HG03060 (cell line): ENCODE measurements at regions not wholly inside any gene's neighbourhood (a gene's known extent, or its start where the extent isn't known, plus 50 kb on each side); places are given as distances from the start of the nearest gene placed in this dataset.

Source experiments
- ATAC-seq: cut with Tn5 transposase; IDR thresholded peaks from one replicate; pipeline ENCODE4 v1.9.1; 2021; ENCODE audit warnings: low read depth, moderate number of reproducible peaks; ENCODE audit not compliant: unreplicated experiment

DNA sequence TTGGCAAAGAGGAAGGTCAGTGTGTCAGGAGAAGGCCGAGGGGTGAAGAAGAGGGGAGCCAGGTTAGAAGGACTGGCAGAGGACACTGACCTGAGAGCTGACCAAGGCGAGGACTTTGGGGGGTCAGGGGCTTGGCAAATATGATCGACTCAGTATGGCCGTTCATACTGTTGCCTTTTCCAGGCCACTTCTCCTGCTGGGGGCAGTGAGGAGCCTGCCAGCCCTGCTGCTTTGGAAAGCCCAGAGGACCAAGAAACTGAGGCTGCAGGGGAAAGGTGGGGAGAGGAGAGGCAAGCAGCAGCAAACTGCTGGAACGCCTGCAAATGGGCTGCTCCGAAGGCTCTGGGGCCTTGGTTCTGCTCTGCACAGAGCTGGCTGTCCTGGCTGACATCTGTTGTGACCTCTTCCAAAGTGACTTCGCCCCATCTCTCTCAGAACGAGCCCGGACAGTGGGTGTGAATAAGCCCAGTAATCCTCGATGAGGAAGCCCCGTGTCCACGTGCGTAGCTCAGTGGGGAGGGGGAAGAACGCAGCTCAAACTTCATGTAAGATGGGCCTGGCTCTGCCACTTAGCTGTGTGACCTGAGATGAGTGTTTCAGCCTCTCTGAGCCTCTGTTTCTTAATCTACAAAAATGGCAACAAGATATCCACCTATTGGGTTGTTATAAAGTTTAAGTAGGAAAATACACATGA, 111.3 kb downstream of the SALL1 start:
- no peak for ATAC-seq

- ATAC-seq: no peak
These were observed 115.4 kb downstream of the SALL1 start for GRCh38 chr16:51035711-51036110.

DNA sequence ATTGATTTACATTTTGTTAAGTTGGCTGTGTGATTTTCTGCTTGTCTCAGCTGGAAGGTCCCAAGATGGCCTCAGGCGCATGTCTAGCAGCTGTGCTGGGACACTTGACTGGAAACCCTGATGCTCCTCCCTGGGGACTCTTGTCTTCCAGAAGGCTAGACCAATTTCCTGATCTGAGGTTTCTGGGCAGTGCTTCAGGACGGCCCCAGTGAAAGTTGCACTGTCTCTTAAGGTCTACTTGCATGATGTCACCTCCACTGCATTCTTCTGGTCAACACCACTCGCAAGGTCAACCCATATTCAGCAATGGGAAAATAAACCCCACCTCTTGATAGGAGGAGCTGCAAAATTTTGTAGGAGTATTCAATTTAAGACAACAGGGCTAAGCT, 116.0 kb downstream of the SALL1 start:
- no peak for ATAC-seq

- ATAC-seq: no peak
These were observed 116.5 kb downstream of the SALL1 start for GRCh38 chr16:51034481-51035109.

DNA sequence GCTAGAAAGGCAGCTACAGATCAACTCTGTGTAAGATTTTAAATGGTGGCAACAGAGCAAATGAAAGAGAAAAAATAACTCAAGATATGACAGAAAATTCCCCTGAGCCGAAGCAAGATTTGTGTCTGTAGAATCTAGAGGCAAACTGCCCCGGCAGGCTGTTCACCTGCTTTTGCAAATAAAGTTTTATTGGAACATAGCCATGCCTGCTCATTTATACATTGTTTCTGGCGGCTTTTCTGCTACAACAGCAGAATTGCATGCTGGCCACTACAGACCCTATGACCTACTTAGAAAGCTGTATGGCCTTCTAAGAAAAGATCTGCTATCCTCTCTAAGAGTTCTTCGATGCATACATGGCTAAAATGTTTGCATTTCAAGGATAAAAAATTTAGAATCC, 119.5 kb downstream of the SALL1 start:
- ATAC-seq: no peak

- no peak for ATAC-seq
These were observed 120.6 kb downstream of the SALL1 start for GRCh38 chr16:51030516-51030915.

DNA sequence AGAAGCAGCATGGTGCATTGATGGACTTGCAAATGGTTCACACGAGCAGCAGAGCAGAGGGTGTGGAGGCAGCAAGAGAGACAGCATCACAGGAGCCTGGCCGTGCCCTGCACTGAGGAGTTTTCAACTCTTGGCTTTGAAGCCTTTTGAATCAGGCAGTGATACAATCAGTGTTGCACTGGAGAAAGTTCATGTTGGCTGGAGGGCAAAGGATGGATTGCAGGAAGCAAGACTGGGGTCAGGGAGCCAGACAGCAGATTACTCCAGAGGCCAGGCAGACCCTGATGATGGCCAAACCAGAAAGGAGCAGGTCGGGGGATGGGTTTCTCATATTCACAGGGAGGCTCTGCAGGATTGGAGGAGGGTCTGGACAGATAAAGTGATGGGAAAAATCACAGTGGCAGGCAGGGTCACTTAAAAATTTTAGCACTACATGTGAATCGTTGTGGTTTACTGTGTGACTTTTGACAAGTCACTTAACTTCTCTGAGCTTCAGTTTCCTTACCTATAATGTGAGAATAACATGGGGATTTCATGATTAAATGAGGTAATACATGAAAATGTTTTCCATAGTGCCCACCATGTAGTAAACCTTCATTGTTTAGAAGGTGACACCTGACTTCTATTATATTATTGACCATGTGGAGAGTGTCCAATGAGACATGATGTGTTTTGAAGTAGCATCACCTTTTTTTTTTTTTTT, 125.3 kb downstream of the SALL1 start:
- ATAC-seq: no peak

GRCh38 chr16:51024703-51025102, 126.4 kb downstream of the SALL1 start:
- ATAC-seq: no peak

GRCh38 chr16:51022955-51023354, 128.1 kb downstream of the SALL1 start:
- ATAC-seq: no peak

GRCh38 chr16:51019617-51020016, 131.5 kb downstream of the SALL1 start:
- ATAC-seq: no peak

- no peak for ATAC-seq
These were observed 133.1 kb downstream of the SALL1 start for GRCh38 chr16:51017969-51018368.

- no peak for ATAC-seq
These were observed 138.7 kb downstream of the SALL1 start for GRCh38 chr16:51012396-51012795.

DNA sequence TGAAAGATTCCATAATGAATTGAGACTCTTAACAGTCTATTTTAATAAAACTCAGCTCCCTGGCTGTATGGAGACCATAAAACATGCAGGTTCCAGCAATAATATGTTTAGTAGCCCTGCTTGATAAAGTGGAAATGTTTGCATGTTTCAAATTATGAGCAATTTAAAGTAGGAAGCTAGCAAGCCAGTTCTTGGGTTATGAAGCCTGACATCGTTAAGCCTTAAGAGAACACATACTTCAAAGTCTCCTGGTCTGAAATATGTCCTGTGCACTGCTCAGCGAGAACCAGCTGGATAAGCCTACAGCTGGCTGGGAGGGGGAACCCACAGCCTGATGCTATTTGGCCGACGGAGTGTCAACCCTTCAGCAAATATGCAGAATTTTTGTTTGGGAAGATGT, 140.3 kb downstream of the SALL1 start:
- ATAC-seq: no peak

- no peak for ATAC-seq
These were observed 141.3 kb downstream of the SALL1 start for GRCh38 chr16:51009813-51010212.

DNA sequence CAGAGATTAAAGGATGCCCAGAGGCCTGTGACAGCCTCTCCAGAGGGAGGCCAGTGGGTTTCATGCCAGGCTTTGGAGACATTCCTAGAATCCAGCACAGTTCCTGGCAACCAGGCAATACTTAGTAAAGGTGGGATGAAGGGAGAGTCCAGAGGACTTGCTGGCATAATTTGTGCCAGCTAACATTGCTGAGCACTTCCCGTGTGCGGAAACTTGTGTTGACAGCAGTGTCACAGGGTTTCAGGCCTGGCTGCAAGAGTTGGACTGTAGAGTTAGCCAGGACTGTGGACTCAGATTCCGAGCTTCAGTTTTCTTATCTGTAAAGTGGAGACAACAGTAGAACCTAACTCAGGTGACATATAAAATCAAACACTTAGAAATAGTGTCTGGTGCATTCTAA, 141.7 kb downstream of the SALL1 start:
- ATAC-seq: no peak

GRCh38 chr16:51008607-51009006, 142.5 kb downstream of the SALL1 start:
- ATAC-seq: no peak

DNA sequence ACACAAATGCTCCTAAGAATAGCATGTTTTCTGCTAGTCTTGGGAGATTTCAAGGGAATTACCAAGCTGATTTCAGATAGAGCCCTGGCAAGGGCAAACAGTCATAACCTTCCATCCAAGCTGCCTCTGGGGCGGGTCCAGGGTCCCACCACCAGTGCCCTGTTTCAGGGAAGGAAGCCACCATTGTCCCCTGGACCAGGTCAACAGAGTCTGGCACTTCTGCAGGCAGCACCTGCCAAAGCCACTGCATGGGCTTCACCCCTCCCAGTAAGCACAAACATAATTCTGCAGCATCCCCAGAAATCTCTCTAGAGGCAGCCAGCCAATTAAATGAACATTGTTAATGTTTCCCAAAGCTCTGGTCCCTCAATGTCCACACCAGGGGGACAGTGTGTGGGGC, 143.0 kb downstream of the SALL1 start:
- ATAC-seq: no peak

- ATAC-seq: no peak
These were observed 147.1 kb downstream of the SALL1 start for GRCh38 chr16:51003850-51004566.

DNA sequence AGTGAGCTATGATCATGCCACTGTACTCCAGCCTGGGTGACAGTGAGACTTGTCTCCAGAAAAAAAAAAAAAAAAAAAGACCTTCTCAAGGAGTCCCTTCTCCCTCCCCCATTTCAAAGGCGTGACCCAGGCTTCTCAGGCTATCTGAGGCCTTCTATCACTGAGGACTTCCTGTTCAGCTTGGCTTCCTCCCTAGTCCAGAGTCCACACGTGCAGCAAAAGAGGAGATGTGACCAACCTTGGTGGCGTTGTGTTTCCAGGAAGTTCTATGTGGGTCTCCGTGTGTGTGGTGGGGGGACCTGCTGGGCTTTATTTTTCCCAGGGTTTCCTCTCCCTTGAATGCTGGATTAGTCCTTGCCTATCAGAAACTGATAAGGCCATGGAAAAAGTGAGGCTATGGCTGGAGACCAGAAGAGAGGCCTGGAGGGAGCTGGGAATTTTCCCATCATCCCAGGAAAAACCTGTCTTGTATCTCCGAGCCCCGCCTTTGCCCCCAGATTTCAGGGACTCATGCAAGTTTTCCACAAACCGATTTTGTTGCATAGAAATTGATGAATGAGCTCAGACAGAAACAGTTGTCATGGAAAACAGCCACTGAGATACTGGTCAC, 148.1 kb downstream of the SALL1 start:
- ATAC-seq: no peak

GRCh38 chr16:50999181-50999580, 151.9 kb downstream of the SALL1 start:
- ATAC-seq: no peak

- no peak for ATAC-seq
These were observed 152.7 kb downstream of the SALL1 start for GRCh38 chr16:50998411-50998810.
